ENCODE measurements at regions not wholly inside any gene's neighbourhood (a gene's known extent, or its start where the extent isn't known, plus 50 kb on each side); places are given as distances from the start of the nearest gene placed in this dataset.
A peak's percentile ranks its signal among the peaks of the same experiment; 100 is the strongest.

GRCh38 chr1:83813576-83813975 lies 185.4 kb downstream of the TTLL7 start:
- DNase-seq: peak; percentile 47

GRCh38 chr1:83810144-83810543 lies 188.8 kb downstream of the TTLL7 start:
- peak; percentile 6 for DNase-seq

- DNase-seq: no peak
Observed at GRCh38 chr1:83808536-83808935, 190.4 kb downstream of the TTLL7 start.

- no peak for DNase-seq
Observed at GRCh38 chr1:83807821-83808220, 191.1 kb downstream of the TTLL7 start.

- no peak for DNase-seq
Observed at GRCh38 chr1:83807231-83807630, 191.7 kb downstream of the TTLL7 start.

GRCh38 chr1:83805921-83806320 lies 193.0 kb downstream of the TTLL7 start:
- no peak for DNase-seq

GRCh38 chr1:83802460-83803152 lies 196.3 kb downstream of the TTLL7 start:
- DNase-seq: peak; percentile 26

- peak; percentile 88 for DNase-seq
Observed at GRCh38 chr1:83802023-83802422, 196.9 kb downstream of the TTLL7 start.

- DNase-seq: no peak
Observed at GRCh38 chr1:83800066-83800465, 198.9 kb downstream of the TTLL7 start.

GRCh38 chr1:83799594-83799993 lies 199.3 kb downstream of the TTLL7 start:
- peak; percentile 89 for DNase-seq

- no peak for DNase-seq
Observed at GRCh38 chr1:83798965-83799364, 200.0 kb downstream of the TTLL7 start.

- DNase-seq: no peak
Observed at GRCh38 chr1:83796409-83796808, 202.5 kb downstream of the TTLL7 start.

- no peak for DNase-seq
Observed at GRCh38 chr1:83794384-83794783, 204.5 kb downstream of the TTLL7 start.

- DNase-seq: no peak
Observed at GRCh38 chr1:83791821-83792437, 207.0 kb downstream of the TTLL7 start.

GRCh38 chr1:83790446-83790845 lies 208.5 kb downstream of the TTLL7 start:
- no peak for DNase-seq

- DNase-seq: peak; percentile 36
Observed at GRCh38 chr1:83787246-83787998, 211.5 kb downstream of the TTLL7 start.

- DNase-seq: no peak
Observed at GRCh38 chr1:83781667-83782066, 217.3 kb downstream of the TTLL7 start.

- no peak for DNase-seq
Observed at GRCh38 chr1:83779565-83779964, 219.4 kb downstream of the TTLL7 start.

GRCh38 chr1:83777758-83778101 lies 221.2 kb downstream of the TTLL7 start:
- no peak for DNase-seq

GRCh38 chr1:83776913-83777757 lies 221.8 kb downstream of the TTLL7 start:
- no peak for DNase-seq

GRCh38 chr1:83775977-83776603 lies 222.8 kb downstream of the TTLL7 start:
- no peak for DNase-seq

- no peak for DNase-seq
Observed at GRCh38 chr1:83773059-83773458, 225.9 kb downstream of the TTLL7 start.

GRCh38 chr1:83770319-83770661 lies 228.6 kb downstream of the TTLL7 start:
- no peak for DNase-seq

All from NCI-H69 (cell line).